OCI-LY7 (cell line): ENCODE measurements at regions not wholly inside any gene's neighbourhood (a gene's known extent, or its start where the extent isn't known, plus 50 kb on each side); places are given as distances from the start of the nearest gene placed in this dataset.

Experiments used
- EZH2phosphoT487 ChIP-seq: fragments of 200-600 bp; sonication (generic); IDR thresholded peaks from 2 replicates; pipeline ENCODE4 v1.6.1; 2018; ENCODE audit warnings: low read depth, borderline replicate concordance, mild to moderate bottlenecking, mixed run types, antibody characterized with exemption, low read length, moderate library complexity, mixed read lengths
- TF ChIP-seq, protein P1 (sequence below): fragments of 200-600 bp; sonication (generic); conservative IDR thresholded peaks from 2 replicates; pipeline ENCODE4 v1.5.1; 2014; ENCODE audit warnings: mild to moderate bottlenecking, antibody characterized with exemption, low read length, moderate library complexity, mixed read lengths

- TF ChIP-seq, protein P1, sequence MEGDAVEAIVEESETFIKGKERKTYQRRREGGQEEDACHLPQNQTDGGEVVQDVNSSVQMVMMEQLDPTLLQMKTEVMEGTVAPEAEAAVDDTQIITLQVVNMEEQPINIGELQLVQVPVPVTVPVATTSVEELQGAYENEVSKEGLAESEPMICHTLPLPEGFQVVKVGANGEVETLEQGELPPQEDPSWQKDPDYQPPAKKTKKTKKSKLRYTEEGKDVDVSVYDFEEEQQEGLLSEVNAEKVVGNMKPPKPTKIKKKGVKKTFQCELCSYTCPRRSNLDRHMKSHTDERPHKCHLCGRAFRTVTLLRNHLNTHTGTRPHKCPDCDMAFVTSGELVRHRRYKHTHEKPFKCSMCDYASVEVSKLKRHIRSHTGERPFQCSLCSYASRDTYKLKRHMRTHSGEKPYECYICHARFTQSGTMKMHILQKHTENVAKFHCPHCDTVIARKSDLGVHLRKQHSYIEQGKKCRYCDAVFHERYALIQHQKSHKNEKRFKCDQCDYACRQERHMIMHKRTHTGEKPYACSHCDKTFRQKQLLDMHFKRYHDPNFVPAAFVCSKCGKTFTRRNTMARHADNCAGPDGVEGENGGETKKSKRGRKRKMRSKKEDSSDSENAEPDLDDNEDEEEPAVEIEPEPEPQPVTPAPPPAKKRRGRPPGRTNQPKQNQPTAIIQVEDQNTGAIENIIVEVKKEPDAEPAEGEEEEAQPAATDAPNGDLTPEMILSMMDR: no peak
- no peak for TF ChIP-seq EZH2phosphoT487
Measured at GRCh38 chr7:149586646-149587645, 89.3 kb upstream of the ZNF746 start.
